ENCODE measurements at regions not wholly inside any gene's neighbourhood (a gene's known extent, or its start where the extent isn't known, plus 50 kb on each side); places are given as distances from the start of the nearest gene placed in this dataset.

DNA sequence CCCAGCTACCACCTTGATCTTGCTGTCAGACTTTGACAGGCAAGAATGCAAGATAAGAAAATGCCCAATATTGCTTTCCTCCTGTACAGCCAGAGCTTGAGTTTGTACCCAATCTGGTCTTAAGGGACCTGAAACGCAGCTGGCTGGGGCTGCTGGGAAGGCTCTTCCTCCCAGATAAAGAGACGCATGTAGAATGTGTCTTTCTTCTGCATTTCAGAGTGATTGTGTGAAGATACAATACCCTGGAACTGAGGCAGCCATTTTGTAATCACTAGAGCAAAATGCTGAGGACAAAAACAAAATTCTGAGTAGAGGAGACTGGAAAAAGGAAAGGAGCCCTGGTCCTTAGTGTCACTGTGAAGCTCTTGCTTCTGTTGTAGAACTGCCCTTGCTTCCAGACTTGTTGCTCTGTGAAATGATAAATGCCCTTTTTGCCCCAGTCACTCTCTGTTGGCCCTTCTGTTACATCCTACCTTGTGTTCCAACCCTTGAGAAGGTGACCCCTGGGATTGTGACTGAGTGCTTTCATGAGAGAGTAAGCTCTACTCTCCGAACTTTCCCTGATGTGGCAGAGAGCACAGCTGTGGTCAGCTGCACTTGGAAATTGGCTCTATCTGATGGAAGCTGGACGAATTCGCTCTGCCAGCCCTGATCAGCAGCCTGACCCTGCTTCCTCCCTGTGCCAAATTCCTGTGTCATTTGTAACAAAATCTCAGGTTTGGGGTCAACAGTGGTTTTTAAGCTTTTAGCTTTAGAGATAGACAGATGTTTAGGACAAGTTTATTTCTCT lies 137.4 kb upstream of the RBMS1 start:
- no peak for DNase-seq (ENCODE audit: low read depth)

DNA sequence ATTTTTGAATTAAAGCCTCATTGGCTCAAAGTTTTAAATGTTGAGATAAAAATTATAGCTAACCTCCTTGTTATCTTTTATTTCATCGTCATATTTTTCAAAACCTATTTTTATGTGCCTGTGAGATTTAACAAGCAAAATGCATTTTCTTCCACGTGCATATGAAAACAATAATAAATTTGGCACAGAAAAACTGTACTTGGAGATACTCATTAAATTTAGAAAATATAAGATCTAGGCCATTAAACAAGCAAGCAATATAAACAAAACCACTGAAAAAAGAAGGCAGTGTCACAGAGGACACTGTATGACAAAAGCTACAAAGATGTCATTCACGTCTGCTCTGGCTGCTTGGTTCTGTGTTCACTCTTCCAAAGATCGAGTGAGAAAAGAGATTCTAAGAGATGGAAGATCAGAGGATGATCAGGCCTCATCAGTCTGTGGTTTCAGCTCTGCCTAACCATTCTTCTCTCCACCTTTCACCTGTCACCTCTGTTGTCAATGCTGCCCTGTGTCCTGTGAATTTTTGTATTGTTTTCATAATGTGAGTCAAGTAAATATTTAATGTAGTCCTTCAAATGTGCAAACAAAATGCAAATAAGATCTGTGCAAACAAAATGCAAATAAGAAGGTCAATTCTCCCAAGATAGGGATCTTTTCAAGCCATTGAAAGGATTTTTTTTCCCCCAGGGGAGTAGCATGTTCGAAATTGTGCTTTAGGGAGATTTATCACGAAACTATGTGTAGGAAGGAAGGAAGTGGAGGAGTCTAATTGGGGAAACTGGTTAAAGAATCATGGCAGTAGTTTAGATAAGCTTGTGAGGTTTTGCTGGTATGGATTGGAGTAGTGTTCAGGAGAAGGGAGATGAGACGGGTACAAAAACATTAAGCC lies 138.7 kb upstream of the RBMS1 start:
- no peak for DNase-seq (ENCODE audit: low read depth)

GRCh38 chr2:160634436-160634835 lies 140.8 kb upstream of the RBMS1 start:
- no peak for DNase-seq (ENCODE audit: low read depth)

DNA sequence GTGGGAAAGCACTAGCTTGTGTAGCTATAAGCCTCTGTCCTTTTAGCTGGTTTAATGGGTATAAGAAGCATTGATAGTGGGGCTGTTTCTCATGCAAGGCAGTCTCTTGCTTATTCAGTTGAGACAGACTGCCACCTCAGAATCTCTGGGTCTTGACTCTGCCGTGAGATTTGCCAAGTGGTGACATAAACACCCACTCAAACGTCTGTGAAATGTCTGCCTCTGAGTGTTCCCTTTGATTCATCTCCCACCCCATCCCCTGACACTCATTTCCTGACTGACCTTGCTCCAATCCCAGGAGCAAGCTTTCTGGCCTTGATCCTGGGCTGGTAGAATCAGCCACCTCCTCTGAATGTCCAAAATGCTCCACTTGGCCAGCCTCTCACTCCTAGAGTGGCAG lies 141.9 kb upstream of the RBMS1 start:
- DNase-seq (ENCODE audit: low read depth), result no peak

DNA sequence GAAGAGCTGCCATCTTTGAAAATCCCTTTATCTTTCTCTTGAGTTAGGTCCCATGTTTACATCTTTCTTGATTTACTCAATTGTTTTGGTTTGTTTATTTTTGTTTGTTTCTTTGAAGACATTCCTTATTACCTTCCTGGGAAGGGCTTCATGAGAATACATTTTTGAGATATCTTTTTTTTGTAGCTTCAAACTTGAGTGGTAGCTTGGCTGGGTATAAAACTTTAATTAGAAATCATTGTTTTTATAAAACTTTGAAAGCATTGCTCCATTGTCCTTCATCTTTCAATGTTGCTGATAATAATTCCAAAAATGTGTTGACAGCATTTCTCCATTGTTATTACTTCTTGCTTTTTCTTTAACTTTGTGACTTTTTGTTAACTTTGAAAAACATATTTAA lies 145.9 kb upstream of the RBMS1 start:
- no peak for DNase-seq (ENCODE audit: low read depth)

DNA sequence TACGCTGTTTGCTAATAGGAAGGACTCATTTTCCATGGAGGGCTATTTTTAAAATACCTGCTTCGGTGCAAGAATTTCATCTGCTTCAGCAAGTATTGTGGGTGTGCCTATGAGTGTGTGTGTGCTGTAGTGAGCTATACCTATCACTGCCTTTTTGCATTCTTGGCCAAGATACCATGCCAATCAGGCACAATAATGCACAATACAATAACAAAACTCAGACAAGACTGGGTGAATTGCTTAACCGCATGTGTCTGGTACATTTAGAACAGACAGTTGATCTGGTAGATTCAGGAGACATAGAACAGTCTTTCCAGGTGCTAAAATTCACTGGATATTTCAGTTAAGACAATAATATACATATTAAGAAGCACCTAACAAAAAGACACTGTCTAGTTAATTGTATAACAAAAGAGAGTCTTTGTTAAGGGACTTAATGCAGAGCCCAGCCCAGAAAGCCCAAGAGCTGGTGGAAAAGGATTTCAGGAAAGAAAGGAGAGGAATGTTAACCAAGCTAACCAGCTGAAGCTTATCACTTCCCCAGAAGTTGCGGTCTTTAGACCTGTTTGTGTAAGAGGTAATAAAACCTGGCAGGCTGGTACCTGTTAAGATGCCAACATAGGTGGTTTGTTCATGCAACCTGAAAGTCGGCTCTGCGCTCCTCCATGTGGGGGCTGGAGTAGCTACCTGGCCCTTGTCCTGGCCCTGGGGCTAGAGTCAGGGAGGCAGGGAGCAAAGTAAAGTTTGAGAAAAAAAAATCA lies 153.3 kb upstream of the RBMS1 start:
- no peak for DNase-seq (ENCODE audit: low read depth)

- no peak for DNase-seq (ENCODE audit: low read depth)
Measured at GRCh38 chr2:160647967-160648685, 154.5 kb upstream of the RBMS1 start.

- no peak for DNase-seq (ENCODE audit: low read depth)
Measured at GRCh38 chr2:160649698-160650097, 156.1 kb upstream of the RBMS1 start.

GRCh38 chr2:160650196-160651118 lies 156.8 kb upstream of the RBMS1 start:
- no peak for DNase-seq (ENCODE audit: low read depth)

GRCh38 chr2:160651416-160652200 lies 158.0 kb upstream of the RBMS1 start:
- no peak for DNase-seq (ENCODE audit: low read depth)

GRCh38 chr2:160652236-160652635 lies 158.6 kb upstream of the RBMS1 start:
- DNase-seq (ENCODE audit: low read depth), result no peak

DNA sequence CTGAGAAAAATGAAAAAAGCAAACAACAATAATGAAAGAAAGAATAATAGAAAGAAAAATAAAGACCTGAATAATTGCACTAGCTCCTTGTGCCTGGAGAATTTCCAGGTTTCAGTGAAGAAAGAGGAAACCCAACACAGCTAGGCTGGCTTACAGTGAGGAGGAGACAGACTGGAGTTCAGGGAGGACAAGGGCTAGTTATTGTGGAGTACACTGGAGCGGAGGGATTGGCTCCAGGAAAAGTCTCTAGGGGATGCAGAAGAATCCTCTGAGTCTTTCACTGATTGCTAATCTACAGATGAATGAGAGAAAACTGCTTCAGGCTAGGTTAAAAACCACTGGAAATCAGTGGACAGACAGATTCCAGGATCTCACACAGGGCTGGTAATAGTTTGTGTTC lies 163.6 kb upstream of the RBMS1 start:
- no peak for DNase-seq (ENCODE audit: low read depth)

GRCh38 chr2:160658851-160659250 lies 165.2 kb upstream of the RBMS1 start:
- no peak for DNase-seq (ENCODE audit: low read depth)

- no peak for DNase-seq (ENCODE audit: low read depth)
Measured at GRCh38 chr2:160660741-160661140, 167.1 kb upstream of the RBMS1 start.

- no peak for DNase-seq (ENCODE audit: low read depth)
Measured at GRCh38 chr2:160664603-160665140, 171.1 kb upstream of the RBMS1 start.

GRCh38 chr2:160666154-160667060 lies 172.8 kb upstream of the RBMS1 start:
- peak; percentile 91 for DNase-seq (ENCODE audit: low read depth)

GRCh38 chr2:160667811-160668210 lies 174.2 kb upstream of the RBMS1 start:
- no peak for DNase-seq (ENCODE audit: low read depth)

DNA sequence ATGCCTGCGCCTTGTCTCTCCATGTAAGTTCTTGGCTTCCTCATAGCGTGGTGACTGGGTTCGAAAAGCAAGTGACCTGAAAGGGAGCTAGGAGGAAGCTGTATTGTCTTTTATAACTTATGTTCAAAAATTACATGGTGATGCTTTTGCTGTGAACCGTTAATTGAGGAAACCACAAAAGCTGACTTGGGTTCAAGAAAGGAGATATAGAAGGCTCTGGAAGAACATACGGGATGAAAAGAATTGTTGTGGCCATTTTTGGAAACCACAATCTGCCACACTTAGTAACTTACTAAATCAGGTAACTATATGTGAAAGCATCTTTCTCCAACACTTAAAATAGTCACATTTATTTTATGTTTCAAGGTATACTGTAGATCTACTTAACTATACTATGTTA lies 177.0 kb upstream of the RBMS1 start:
- DNase-seq (ENCODE audit: low read depth), result no peak

Data from forelimb muscle (tissue), 1 donor.